Kidney tubule cell (primary cell): ENCODE measurements at regions not wholly inside any gene's neighbourhood (a gene's known extent, or its start where the extent isn't known, plus 50 kb on each side); places are given as distances from the start of the nearest gene placed in this dataset.
A peak's percentile ranks its signal among the peaks of the same experiment; 100 is the strongest.

ENCODE experiments used
- DNase-seq: peaks from one replicate; pipeline ENCODE4 v3.0.0-alpha.2; 2018; ENCODE audit warnings: low spot score

GRCh38 chr16:63617047-63617989 is 1504.5 kb downstream of the CDH11 start:
- peak; percentile 17 for DNase-seq

GRCh38 chr16:63614429-63614828 is 1507.4 kb downstream of the CDH11 start:
- peak; percentile 6 for DNase-seq

- peak; percentile 65 for DNase-seq
Observed at GRCh38 chr16:63613701-63614100, 1508.2 kb downstream of the CDH11 start.

- no peak for DNase-seq
Observed at GRCh38 chr16:63612462-63613227, 1509.2 kb downstream of the CDH11 start.

- DNase-seq, result no peak
Observed at GRCh38 chr16:63606778-63607177, 1515.1 kb downstream of the CDH11 start.

GRCh38 chr16:63602206-63602927 is 1519.5 kb downstream of the CDH11 start:
- no peak for DNase-seq

- no peak for DNase-seq
Observed at GRCh38 chr16:63596716-63597115, 1525.1 kb downstream of the CDH11 start.

GRCh38 chr16:63592852-63593251 is 1529.0 kb downstream of the CDH11 start:
- DNase-seq, result no peak

GRCh38 chr16:63581570-63581969 is 1540.3 kb downstream of the CDH11 start:
- no peak for DNase-seq

- DNase-seq, result no peak
Observed at GRCh38 chr16:63578791-63579190, 1542.6 kb upstream of the CDH8 start.

- DNase-seq, result no peak
Observed at GRCh38 chr16:63577891-63578290, 1541.7 kb upstream of the CDH8 start.

GRCh38 chr16:63575041-63575440 is 1538.8 kb upstream of the CDH8 start:
- DNase-seq, result no peak

GRCh38 chr16:63568164-63568563 is 1531.9 kb upstream of the CDH8 start:
- no peak for DNase-seq

GRCh38 chr16:63563819-63564505 is 1527.7 kb upstream of the CDH8 start:
- no peak for DNase-seq

GRCh38 chr16:63553980-63554379 is 1517.7 kb upstream of the CDH8 start:
- no peak for DNase-seq

GRCh38 chr16:63539276-63539675 is 1503.0 kb upstream of the CDH8 start:
- DNase-seq, result no peak

- no peak for DNase-seq
Observed at GRCh38 chr16:63530974-63531373, 1494.7 kb upstream of the CDH8 start.

- DNase-seq, result no peak
Observed at GRCh38 chr16:63530208-63530607, 1494.0 kb upstream of the CDH8 start.

GRCh38 chr16:63527404-63527803 is 1491.2 kb upstream of the CDH8 start:
- no peak for DNase-seq

- DNase-seq, result no peak
Observed at GRCh38 chr16:63516394-63516793, 1480.2 kb upstream of the CDH8 start.

- DNase-seq, result no peak
Observed at GRCh38 chr16:63512910-63513309, 1476.7 kb upstream of the CDH8 start.

- DNase-seq, result no peak
Observed at GRCh38 chr16:63497408-63497807, 1461.2 kb upstream of the CDH8 start.
